NT2/D1 (cell line): ENCODE measurements at regions not wholly inside any gene's neighbourhood (a gene's known extent, or its start where the extent isn't known, plus 50 kb on each side); places are given as distances from the start of the nearest gene placed in this dataset.

Source experiments
- DNase-seq: peaks from one replicate; pipeline ENCODE4 v3.0.0-alpha.2; 2011; ENCODE audit warnings: low read depth, low spot score
- H3K27me3 ChIP-seq: 2 replicates; pipeline ENCODE4 v1.6.0; 2011; ENCODE audit warnings: mild to moderate bottlenecking; ENCODE audit not compliant: insufficient read length, insufficient read depth
- H3K36me3 ChIP-seq: 2 replicates; pipeline ENCODE4 v1.6.1; 2011; ENCODE audit warnings: mild to moderate bottlenecking, low read length, mixed read lengths; ENCODE audit not compliant: insufficient read depth, insufficient read length
- H3K4me1 ChIP-seq: 2 replicates; pipeline ENCODE4 v1.5.1; 2011; ENCODE audit not compliant: insufficient read depth, insufficient read length
- H3K4me3 ChIP-seq: 2 replicates; pipeline ENCODE4 v1.5.1; 2011; ENCODE audit warnings: low read depth; ENCODE audit not compliant: insufficient read length
- H3K9ac ChIP-seq: 2 replicates; pipeline ENCODE4 v1.6.0; 2011; ENCODE audit warnings: low read depth; ENCODE audit not compliant: insufficient read length
- H3K9me3 ChIP-seq: 2 replicates; pipeline ENCODE4 v1.5.1; 2011; ENCODE audit warnings: mild to moderate bottlenecking, low read length; ENCODE audit not compliant: insufficient read depth
- SUZ12 ChIP-seq: IDR thresholded peaks from 2 replicates; pipeline ENCODE4 v1.6.1; 2011; ENCODE audit not compliant: insufficient read length, insufficient read depth; ENCODE audit errors: extremely low read depth
- YY1 ChIP-seq: IDR thresholded peaks from 2 replicates; pipeline ENCODE4 v1.6.1; 2011; ENCODE audit not compliant: insufficient read length, insufficient read depth
- ZNF274 ChIP-seq: IDR thresholded peaks from 2 replicates; pipeline ENCODE4 v1.6.1; 2011; ENCODE audit warnings: mild to moderate bottlenecking, low read depth, low read length

DNA sequence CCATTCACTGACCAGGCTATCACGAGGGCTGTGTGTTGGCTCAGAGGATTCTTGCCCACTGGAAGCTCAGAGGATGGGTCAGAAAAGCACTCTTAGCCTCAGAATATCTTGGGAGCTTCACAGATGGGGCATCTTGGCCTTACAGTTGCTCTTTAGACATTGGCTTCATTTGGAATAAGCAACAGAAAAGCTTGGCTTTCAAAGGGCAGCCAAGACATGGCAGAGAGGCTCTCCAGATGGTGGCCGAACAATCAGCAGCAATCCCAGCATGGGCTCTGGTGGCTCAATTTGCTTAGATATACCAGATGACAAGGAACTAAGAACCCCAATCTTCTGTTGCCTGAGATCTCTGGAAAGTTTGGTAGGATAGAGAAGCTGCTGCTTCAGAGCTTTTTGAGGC is 446.2 kb downstream of the ADRA2A start:
- H3K4me3 ChIP-seq: no peak overlapping the region
- H3K9ac ChIP-seq: no peak overlapping the region
- no peak for DNase-seq
- H3K4me1 ChIP-seq: no peaks in the 10 kb centered on the region
- no peaks in the 10 kb centered on the region for H3K36me3 ChIP-seq
- no peaks in the 10 kb centered on the region for H3K27me3 ChIP-seq
- H3K9me3 ChIP-seq: no peaks in the 10 kb centered on the region
- TF ChIP-seq YY1 (no peak), SUZ12 (no peak), ZNF274 (no peak)

DNA sequence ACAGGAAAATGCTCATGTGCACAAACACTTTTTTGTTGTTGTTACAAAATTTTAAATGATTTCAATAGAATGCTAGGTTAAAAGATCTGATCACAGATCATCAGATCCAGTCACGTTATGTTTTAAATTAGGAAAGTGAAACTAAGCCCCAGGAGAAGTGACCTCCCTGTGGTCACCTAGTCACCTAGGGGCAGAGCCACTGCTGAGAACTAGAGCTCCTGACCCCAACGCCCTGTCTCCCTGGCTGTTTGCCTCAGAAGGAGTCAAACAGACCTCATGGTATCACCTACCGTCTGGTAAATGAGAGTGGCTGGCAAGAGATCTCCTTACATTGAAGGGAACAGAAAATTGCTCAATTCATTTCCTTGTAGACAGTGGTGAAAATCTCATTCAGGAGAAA is 447.3 kb downstream of the ADRA2A start:
- H3K9ac ChIP-seq: no peak overlapping the region
- H3K27me3 ChIP-seq: no peaks in the 10 kb centered on the region
- H3K9me3 ChIP-seq: no peaks in the 10 kb centered on the region
- no peak for DNase-seq
- TF ChIP-seq YY1: no peak
- TF ChIP-seq SUZ12: no peak
- TF ChIP-seq ZNF274: no peak
- H3K4me3 ChIP-seq: no peak overlapping the region
- no peaks in the 10 kb centered on the region for H3K4me1 ChIP-seq
- H3K36me3 ChIP-seq: no peaks in the 10 kb centered on the region

DNA sequence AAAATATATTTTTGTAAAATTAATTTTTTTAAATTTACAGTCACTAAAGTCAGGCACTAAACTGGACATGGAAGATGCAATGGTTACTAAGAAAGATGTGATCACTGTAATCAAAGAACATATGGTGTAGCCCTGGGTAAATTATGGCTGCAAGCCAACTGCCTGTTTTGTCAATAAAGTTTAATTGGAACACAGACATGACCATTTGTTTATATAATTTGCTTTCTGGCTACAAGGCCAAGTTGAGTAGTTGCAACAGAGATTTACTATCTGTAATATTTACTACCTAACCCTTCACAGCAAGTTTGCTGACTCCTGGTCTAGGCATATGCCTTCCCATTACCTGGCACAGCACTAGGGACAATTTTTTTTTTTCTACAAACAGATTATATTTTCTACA is 448.9 kb downstream of the ADRA2A start:
- TF ChIP-seq SUZ12 (no peak), ZNF274 (no peak), YY1 (no peak)
- DNase-seq: no peak
- H3K4me1 ChIP-seq: no peaks in the 10 kb centered on the region
- H3K4me3 ChIP-seq: no peak overlapping the region
- H3K9ac ChIP-seq: no peak overlapping the region
- no peaks in the 10 kb centered on the region for H3K27me3 ChIP-seq
- H3K9me3 ChIP-seq: no peaks in the 10 kb centered on the region
- no peaks in the 10 kb centered on the region for H3K36me3 ChIP-seq

DNA sequence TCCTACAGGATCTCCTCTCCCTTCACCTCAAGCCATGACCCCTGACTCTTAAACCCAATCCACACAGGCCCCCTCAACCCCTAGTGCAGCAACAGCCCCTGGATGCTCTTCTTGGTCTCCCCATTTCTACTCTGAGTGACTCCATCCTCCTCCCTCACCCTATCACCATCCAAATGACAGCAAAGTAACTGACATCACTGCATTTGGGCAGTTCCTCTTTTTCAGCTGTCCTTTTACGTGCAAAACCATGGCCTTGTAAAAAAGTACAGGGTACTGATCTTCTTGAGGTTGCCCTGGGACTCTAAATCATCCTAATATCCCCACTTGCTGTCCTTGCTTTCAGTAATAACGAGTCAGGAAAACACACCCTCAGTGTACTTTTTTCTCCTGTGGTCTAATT is 454.9 kb downstream of the ADRA2A start:
- no peak overlapping the region for H3K9ac ChIP-seq
- TF ChIP-seq YY1: no peak
- TF ChIP-seq SUZ12: no peak
- no peak for TF ChIP-seq ZNF274
- H3K4me3 ChIP-seq: no peak overlapping the region

DNA sequence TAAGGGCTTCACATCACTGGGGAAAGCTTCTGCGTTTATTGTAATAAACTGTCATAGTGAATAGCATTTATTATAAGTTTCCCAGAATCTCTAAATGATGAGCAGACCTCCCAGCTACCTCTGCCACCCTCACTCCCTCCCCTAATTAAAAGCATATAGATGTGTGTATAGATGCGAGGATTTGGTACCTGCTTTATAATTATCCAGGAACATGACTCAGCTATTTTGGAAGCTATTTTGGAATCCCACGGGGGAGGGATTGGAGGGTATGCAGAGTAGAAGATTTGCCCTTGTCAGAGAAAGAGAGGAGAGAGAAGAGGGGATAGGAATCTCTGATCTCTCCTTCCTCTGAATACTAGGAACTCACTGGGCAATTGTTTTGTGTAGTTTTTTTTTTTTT is 455.3 kb downstream of the ADRA2A start:
- no peak overlapping the region for H3K9ac ChIP-seq
- TF ChIP-seq SUZ12 (no peak), YY1 (no peak), ZNF274 (no peak)
- H3K9me3 ChIP-seq: no peaks in the 10 kb centered on the region
- no peaks in the 10 kb centered on the region for H3K27me3 ChIP-seq
- H3K4me1 ChIP-seq: no peaks in the 10 kb centered on the region
- no peak overlapping the region for H3K4me3 ChIP-seq
- no peak for DNase-seq
- H3K36me3 ChIP-seq: no peaks in the 10 kb centered on the region

More for the DNA sequence above, 454.9 kb downstream of the ADRA2A start:
- H3K4me1 ChIP-seq: no peaks in the 10 kb centered on the region
- DNase-seq: no peak
- H3K27me3 ChIP-seq: no peaks in the 10 kb centered on the region
- H3K9me3 ChIP-seq: no peaks in the 10 kb centered on the region
- no peaks in the 10 kb centered on the region for H3K36me3 ChIP-seq

DNA sequence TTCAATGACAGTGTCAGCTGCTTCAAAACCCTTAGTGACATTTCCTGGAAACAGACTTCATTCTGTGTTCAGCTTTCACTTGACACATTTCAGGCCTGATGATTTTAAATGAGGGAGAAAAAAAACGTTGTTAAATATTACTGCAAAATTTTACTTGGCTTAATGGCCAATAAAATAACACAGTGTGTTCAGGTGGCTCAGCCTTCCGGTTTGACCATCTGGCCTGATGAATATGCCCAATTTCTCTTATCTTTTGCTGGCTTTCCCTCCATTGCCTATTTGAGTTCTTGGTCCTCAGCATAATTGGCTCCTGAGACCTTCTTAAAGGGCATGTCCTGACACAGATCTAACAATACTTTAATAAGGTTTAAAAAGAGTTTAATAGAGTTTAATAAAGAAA is 462.4 kb downstream of the ADRA2A start:
- DNase-seq: no peak
- no peak overlapping the region for H3K4me3 ChIP-seq
- no peaks in the 10 kb centered on the region for H3K9me3 ChIP-seq
- no peaks in the 10 kb centered on the region for H3K4me1 ChIP-seq
- TF ChIP-seq ZNF274: no peak
- TF ChIP-seq YY1: no peak
- H3K9ac ChIP-seq: no peak overlapping the region
- no peaks in the 10 kb centered on the region for H3K27me3 ChIP-seq
- no peaks in the 10 kb centered on the region for H3K36me3 ChIP-seq

DNA sequence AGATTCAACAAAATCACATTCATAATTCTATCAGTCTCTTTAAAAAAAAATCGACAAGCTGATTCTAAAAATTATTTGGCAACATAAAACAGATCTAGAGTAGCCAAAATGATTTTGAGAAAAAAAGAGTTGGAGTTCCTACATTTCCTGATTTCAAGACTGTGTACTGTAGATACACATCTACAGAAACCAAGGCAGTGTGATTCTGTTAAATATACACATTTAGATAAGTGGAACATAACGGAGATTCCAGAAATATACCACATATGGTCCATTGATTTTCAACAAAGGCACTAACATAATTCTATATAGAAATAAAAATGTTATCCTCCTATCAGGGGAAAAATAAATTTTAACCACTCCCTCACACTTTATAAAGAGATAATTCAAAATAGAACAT is 467.0 kb downstream of the ADRA2A start:
- no peak for DNase-seq
- H3K36me3 ChIP-seq: no peaks in the 10 kb centered on the region
- no peak overlapping the region for H3K9ac ChIP-seq
- H3K27me3 ChIP-seq: no peaks in the 10 kb centered on the region
- no peaks in the 10 kb centered on the region for H3K4me1 ChIP-seq
- no peaks in the 10 kb centered on the region for H3K9me3 ChIP-seq
- TF ChIP-seq YY1 (no peak), ZNF274 (no peak), SUZ12 (no peak)
- no peak overlapping the region for H3K4me3 ChIP-seq

DNA sequence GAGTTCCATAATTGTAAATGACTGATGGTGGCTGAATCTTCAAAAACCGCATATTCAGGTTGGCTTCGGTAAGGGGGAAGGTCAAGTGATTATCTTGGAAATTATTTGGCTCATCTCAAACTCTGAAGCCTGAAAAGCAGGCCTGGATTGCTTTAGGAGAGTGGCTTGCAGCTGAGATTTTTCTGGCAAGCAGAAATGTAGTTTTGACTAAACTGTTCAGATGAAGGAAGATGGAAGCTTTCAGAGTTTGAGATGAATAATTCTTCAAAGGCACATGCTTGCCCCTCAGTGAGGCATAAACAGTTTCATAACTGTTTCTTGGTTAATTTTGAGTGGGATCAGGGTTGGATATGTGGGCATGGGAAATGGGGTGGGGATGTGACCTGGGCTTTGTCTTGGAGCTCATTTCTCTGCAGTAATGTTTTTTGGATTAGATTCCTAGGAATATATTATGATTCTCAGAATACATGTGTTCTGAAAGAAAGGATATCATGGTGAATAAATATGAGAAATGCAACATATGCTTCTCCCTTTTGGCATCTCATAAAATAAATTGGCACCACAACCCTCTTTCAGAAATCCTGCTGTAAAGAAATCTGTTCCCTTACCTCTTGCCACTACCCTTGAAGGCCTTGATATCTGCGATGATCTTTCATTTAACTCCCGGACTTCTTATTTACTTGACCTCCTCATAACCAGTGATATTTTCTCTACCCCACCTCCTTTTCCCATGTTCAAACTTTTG is 469.2 kb downstream of the ADRA2A start:
- Histone ChIP-seq H3K27me3 (no peaks in the 10 kb centered on the region), H3K4me1 (no peaks in the 10 kb centered on the region), H3K4me3 (no peak overlapping the region), H3K9ac (no peak overlapping the region), H3K36me3 (no peaks in the 10 kb centered on the region), H3K9me3 (no peaks in the 10 kb centered on the region)
- DNase-seq: no peak
- TF ChIP-seq YY1 (no peak), SUZ12 (no peak), ZNF274 (no peak)
